ENCODE measurements at regions not wholly inside any gene's neighbourhood (a gene's known extent, or its start where the extent isn't known, plus 50 kb on each side); places are given as distances from the start of the nearest gene placed in this dataset.

GRCh38 chr2:185188656-185189055, 549.9 kb upstream of the FSIP2 start:
- TF ChIP-seq CTCF (IDR thresholded peaks at IDR 0.05) (no peak), ZFX (IDR thresholded peaks at IDR 0.05; ENCODE audit: borderline replicate concordance) (no peak)

Data from 22Rv1 (cell line).